Kidney (tissue), 13 donors: ENCODE measurements at regions not wholly inside any gene's neighbourhood (a gene's known extent, or its start where the extent isn't known, plus 50 kb on each side); places are given as distances from the start of the nearest gene placed in this dataset.

Experiments
- DNase-seq, 5 donors: peaks; one replicate each; pipeline ENCODE4 v3.0.0-alpha.2; 2013 to 2020
- FAIRE-seq: peaks from 2 replicates; lab custom pipeline; 2012; peaks lifted over from hg19 to GRCh38; lab: Jason Lieb, UNC
- H3K27ac ChIP-seq, 2 donors: one replicate each; pipeline ENCODE4 v1.7.0; 2013; ENCODE audit warnings: low read depth in 2 of 2, low read length in 2 of 2, inconsistent platforms in 1 of 2
- H3K27me3 ChIP-seq: one replicate; pipeline ENCODE4 v1.7.1; 2013; ENCODE audit warnings: low read length, inconsistent platforms; ENCODE audit not compliant: control insufficient read depth, insufficient read depth
- H3K36me3 ChIP-seq, 3 donors: one replicate each; pipeline versions ENCODE4 v1.7.0 to v1.7.1; 2013; ENCODE audit warnings: low read length in 3 of 3, control low read depth in 1 of 3, inconsistent platforms in 1 of 3; ENCODE audit not compliant: insufficient read depth in 3 of 3, control insufficient read depth in 2 of 3
- H3K4me1 ChIP-seq, 3 donors: one replicate each; pipeline versions ENCODE4 v1.7.0 to v1.7.1; 2013; ENCODE audit warnings: low read length in 3 of 3, inconsistent platforms in 1 of 3, low read depth in 1 of 3; ENCODE audit not compliant: control insufficient read depth in 2 of 3, insufficient read depth in 2 of 3
- H3K4me3 ChIP-seq, 3 donors: one replicate each; pipeline versions ENCODE4 v1.7.0 to v1.8.1; 2013; ENCODE audit warnings: low read length in 3 of 3, control low read depth in 1 of 3, inconsistent platforms in 1 of 3
- H3K9ac ChIP-seq, 3 donors: one replicate each; pipeline versions ENCODE4 v1.7.0 to v1.7.1; 2013; ENCODE audit warnings: low read length in 3 of 3, control low read depth in 1 of 3, inconsistent platforms in 1 of 3
- H3K9me3 ChIP-seq, 3 donors: one replicate each; pipeline versions ENCODE4 v1.7.0 to v1.7.1; 2013; ENCODE audit warnings: low read length in 3 of 3, control low read depth in 1 of 3, inconsistent platforms in 1 of 3; ENCODE audit not compliant: control insufficient read depth in 2 of 3, insufficient read depth in 1 of 3
- CTCF ChIP-seq: IDR thresholded peaks from 3 replicates; pipeline ENCODE4 v1.5.1; 2012; ENCODE audit warnings: mild to moderate bottlenecking, moderate library complexity, borderline replicate concordance; ENCODE audit not compliant: insufficient read depth; ENCODE audit errors: extremely low read depth
- intact Hi-C: fragments of 100-400 bp; cut with DNase I; formaldehyde crosslinking; loops from one replicate; pipeline ENCODE4 v1.11.1; 2022
- donor health status: control.
- donor health status: control.
- donor health status: control.
- donor health status: control.
- donor health status: control.
- donor health status: DM: yes; HTN: yes; CAD: no.
- donor health status: Normal renal cell carcinoma (clear cell type).

GRCh38 chr1:99176753-99177152, 87.5 kb upstream of the PLPPR4 start:
- Histone ChIP-seq H3K4me3 (no peak overlapping the region), H3K27me3 (no peaks in the 10 kb centered on the region), H3K4me1 (no peaks in the 10 kb centered on the region), H3K9me3 (no peaks in the 10 kb centered on the region), H3K36me3 (no peaks in the 10 kb centered on the region), H3K9ac (no peak overlapping the region), H3K27ac (no peak overlapping the region)
- intact Hi-C loops: no loop called here
- no peak for FAIRE-seq
- DNase-seq: no peak
- no peak for TF ChIP-seq CTCF

GRCh38 chr1:99177465-99177864, 86.8 kb upstream of the PLPPR4 start:
- H3K27me3 ChIP-seq: no peaks in the 10 kb centered on the region
- FAIRE-seq: no peak
- H3K36me3 ChIP-seq: no peaks in the 10 kb centered on the region
- H3K9ac ChIP-seq: no peak overlapping the region
- intact Hi-C loops: no loop called here
- H3K9me3 ChIP-seq: no peaks in the 10 kb centered on the region
- DNase-seq: no peak
- H3K4me3 ChIP-seq: no peak overlapping the region
- H3K4me1 ChIP-seq: no peaks in the 10 kb centered on the region
- no peak overlapping the region for H3K27ac ChIP-seq
- TF ChIP-seq CTCF: no peak

- Histone ChIP-seq H3K9ac (no peak overlapping the region), H3K4me3 (peak overlapping the region in 2 of 3 donors; percentile 15 to 43), H3K4me1 (no peaks in the 10 kb centered on the region), H3K27me3 (no peaks in the 10 kb centered on the region), H3K27ac (no peak overlapping the region), H3K36me3 (no peaks in the 10 kb centered on the region), H3K9me3 (no peaks in the 10 kb centered on the region)
- FAIRE-seq (no peak), DNase-seq (peak in 4 of 5 donors; percentile 81 to 94 (median 88))
- intact Hi-C loops: loop anchor here (5.0 kb wide), 1 partner anchor 537 kb away; no protein-coding TSS in a partner anchor
- peak; percentile 89 for TF ChIP-seq CTCF
These were observed 83.9 kb upstream of the PLPPR4 start for GRCh38 chr1:99180343-99180808.

- intact Hi-C loops: loop anchor here (5.0 kb wide), 1 partner anchor 536 kb away; no protein-coding TSS in a partner anchor
These were observed 83.4 kb upstream of the PLPPR4 start for GRCh38 chr1:99180915-99181314.

More at GRCh38 chr1:99180915-99181314, 83.4 kb upstream of the PLPPR4 start:
- H3K9ac ChIP-seq: no peak overlapping the region
- H3K27ac ChIP-seq: no peak overlapping the region
- no peak overlapping the region for H3K4me3 ChIP-seq
- H3K36me3 ChIP-seq: no peaks in the 10 kb centered on the region
- FAIRE-seq (no peak), DNase-seq (no peak)
- no peaks in the 10 kb centered on the region for H3K4me1 ChIP-seq
- H3K9me3 ChIP-seq: no peaks in the 10 kb centered on the region
- TF ChIP-seq CTCF: no peak
- H3K27me3 ChIP-seq: no peaks in the 10 kb centered on the region
